ENCODE measurements at regions not wholly inside any gene's neighbourhood (a gene's known extent, or its start where the extent isn't known, plus 50 kb on each side); places are given as distances from the start of the nearest gene placed in this dataset.

DNA sequence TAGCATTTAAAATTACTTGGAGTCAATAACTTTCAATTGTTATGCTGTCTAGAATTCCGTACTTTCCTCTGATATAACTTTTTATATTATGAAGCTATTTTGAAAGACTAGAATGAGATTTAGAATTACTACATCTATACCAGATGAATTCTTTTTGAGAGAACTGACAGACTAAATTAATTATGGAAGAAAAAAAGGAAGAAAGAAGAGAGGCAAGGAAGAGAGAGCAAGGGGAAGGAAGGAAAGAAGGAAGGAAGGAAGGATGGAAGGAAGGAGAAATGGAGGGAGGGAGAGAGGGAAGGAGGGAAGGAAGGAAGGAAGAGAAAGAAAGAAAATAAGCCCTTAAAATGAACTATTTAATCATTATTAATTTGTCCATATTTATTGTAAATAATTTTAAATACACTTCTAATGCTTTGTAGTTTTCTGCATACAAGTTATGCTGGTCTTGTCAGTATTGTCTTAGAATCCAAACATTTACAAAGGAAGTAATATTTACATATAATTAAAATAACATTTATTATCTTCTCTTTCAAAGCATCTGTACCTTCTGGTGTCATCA lies 280.4 kb upstream of the HSF2 start:
- TF ChIP-seq CTCF (IDR thresholded peaks at IDR 0.05 in 4 of 5, conservative IDR thresholded peaks at IDR 0.05 in 1 of 5) (no peak), POLR2A (IDR thresholded peaks at IDR 0.05) (no peak)
